Stomach (tissue), 4 donors: ENCODE measurements at regions not wholly inside any gene's neighbourhood (a gene's known extent, or its start where the extent isn't known, plus 50 kb on each side); places are given as distances from the start of the nearest gene placed in this dataset.

Experiments used
- CTCF ChIP-seq, 7 experiments: fragments of 450-650 bp in 4 of 7; fragments of 200-600 bp in 3 of 7; sonication (generic) in 3 of 7; IDR thresholded peaks; one replicate each; pipeline ENCODE4 v1.5.1; 2016 to 2019; ENCODE audit warnings: antibody characterized with exemption in 7 of 7, control low read depth in 2 of 7, mild to moderate bottlenecking in 1 of 7
- EP300 ChIP-seq: sonication (generic); formaldehyde crosslinking; IDR thresholded peaks from one replicate; pipeline ENCODE4 v1.6.1; 2017; ENCODE audit warnings: antibody characterized with exemption
- POLR2A ChIP-seq, 4 donors: fragments of 450-650 bp; IDR thresholded peaks; one replicate each; pipeline ENCODE4 v1.6.1; 2016; ENCODE audit warnings: antibody characterized with exemption in 4 of 4, control low read depth in 2 of 4, mild to moderate bottlenecking in 1 of 4, moderate library complexity in 1 of 4
- POLR2AphosphoS5 ChIP-seq, 3 donors: sonication (generic); formaldehyde crosslinking; IDR thresholded peaks; one replicate each; pipeline ENCODE4 v1.6.1; 2016; ENCODE audit warnings: antibody characterized with exemption in 3 of 3

- TF ChIP-seq CTCF (IDR thresholded peaks at IDR 0.05) (no peak), POLR2A (IDR thresholded peaks at IDR 0.05) (no peak), POLR2AphosphoS5 (IDR thresholded peaks at IDR 0.05) (no peak), EP300 (no peak)
Observed at GRCh38 chr4:20589436-20589835, 110.8 kb upstream of the PACRGL start.
